ENCODE measurements at regions not wholly inside any gene's neighbourhood (a gene's known extent, or its start where the extent isn't known, plus 50 kb on each side); places are given as distances from the start of the nearest gene placed in this dataset.

- no peak overlapping the region for H2BK15ac ChIP-seq (ENCODE audit: low read depth, low read length)
- H3K9ac ChIP-seq (ENCODE audit: extremely low read depth, insufficient read length, low read length): no peak overlapping the region
- H3K79me1 ChIP-seq (ENCODE audit: insufficient read depth, low read depth, low read length, poor library complexity, severe bottlenecking): no peaks in the 10 kb centered on the region
- TF ChIP-seq CTCF (conservative IDR thresholded peaks at IDR 0.05): no peak
- H3K36me3 Mint-ChIP-seq (ENCODE audit: insufficient read depth in 1 of 3, low read depth in 3 of 3): peaks cover 9 to 16% (median 10%) of the 10 kb centered on the region in 3 experiments
- H3K4me1 Mint-ChIP-seq: no peaks in the 10 kb centered on the region
- no peak overlapping the region for H3K27ac Mint-ChIP-seq
- no peak overlapping the region for H3K4ac ChIP-seq (ENCODE audit: low read depth, low read length)
- no peak overlapping the region for H4K91ac ChIP-seq (ENCODE audit: insufficient read length, low read depth, low read length)
- no peaks in the 10 kb centered on the region for H3K27me3 ChIP-seq (ENCODE audit: insufficient read depth, low read length)
- H4K20me1 ChIP-seq (ENCODE audit: control insufficient read depth, insufficient read depth, insufficient read length): no peaks in the 10 kb centered on the region
- H3K18ac ChIP-seq (ENCODE audit: insufficient read length, low read depth, low read length): no peak overlapping the region
- no peak overlapping the region for H2BK5ac ChIP-seq (ENCODE audit: insufficient read length, low read length)
- no peaks in the 10 kb centered on the region for H3K23me2 ChIP-seq (ENCODE audit: insufficient read length, low read depth, low read length, poor library complexity, severe bottlenecking)
- no peak overlapping the region for H2AFZ ChIP-seq (ENCODE audit: low read length)
- H3K79me2 ChIP-seq (ENCODE audit: insufficient read depth, low read length): no peaks in the 10 kb centered on the region
- H3K23ac ChIP-seq (ENCODE audit: insufficient read length, low read depth, low read length): no peak overlapping the region
- DNase-seq: no peak
- no peak overlapping the region for H3K27ac ChIP-seq (ENCODE audit: insufficient read length, low read depth, low read length)
- H3K14ac ChIP-seq (ENCODE audit: insufficient read depth, low read length): no peak overlapping the region
- no peak overlapping the region for H3K4me2 ChIP-seq (ENCODE audit: insufficient read depth, insufficient read length, low read length)
- no peak overlapping the region for H2AK5ac ChIP-seq (ENCODE audit: insufficient read length, low read length)
- no CpG with 5 or more reads among the region's 1 CpG for WGBS (ENCODE audit: extremely low coverage, insufficient read length, low lambda C conversion rate)
- H3K56ac ChIP-seq (ENCODE audit: insufficient read length, low read depth, low read length): no peak overlapping the region
- H3T11ph ChIP-seq (ENCODE audit: low read length): no peak overlapping the region
- peaks cover 18 to 19% of the 10 kb centered on the region in 2 experiments for H3K9me3 Mint-ChIP-seq
- H3K27me3 Mint-ChIP-seq (ENCODE audit: low read depth): 0 out of 2 replicates have a peak, but pooled peaks cover 1% of the 10 kb centered on the region
- H2BK12ac ChIP-seq (ENCODE audit: insufficient read length, low read depth, low read length): no peak overlapping the region
- H2BK20ac ChIP-seq (ENCODE audit: low read depth, low read length, poor library complexity, severe bottlenecking): no peak overlapping the region
- H3K9me3 ChIP-seq (ENCODE audit: control insufficient read depth, low read depth, low read length): peaks cover 17% of the 10 kb centered on the region
- no peak overlapping the region for H4K8ac ChIP-seq (replicated peaks; ENCODE audit: insufficient read length, low read depth, low read length)
- H3K4me1 ChIP-seq (ENCODE audit: insufficient read depth, low read length): no peaks in the 10 kb centered on the region
- H2BK120ac ChIP-seq (ENCODE audit: low read depth, low read length, poor library complexity, severe bottlenecking): no peak overlapping the region
- no peak overlapping the region for H3K4me3 Mint-ChIP-seq
- no peak overlapping the region for H4K5ac ChIP-seq (ENCODE audit: insufficient read length, low read depth, low read length)
Measured at GRCh38 chr4:18844726-18845125, 823.2 kb upstream of the LCORL start.
